Right lobe of liver (tissue), 6 donors: ENCODE measurements at regions not wholly inside any gene's neighbourhood (a gene's known extent, or its start where the extent isn't known, plus 50 kb on each side); places are given as distances from the start of the nearest gene placed in this dataset.

Experiments
- ATAC-seq, 4 donors: fragments of 200-7000 bp; cut with Tn5 transposase; one replicate each; pipeline ENCODE4 v1.9.1; 2020; ENCODE audit warnings: mild to moderate bottlenecking in 4 of 4, moderate library complexity in 4 of 4
- DNase-seq, 3 donors: peaks; one replicate each; pipeline ENCODE4 v3.0.0-alpha.2; 2020
- H3K27ac ChIP-seq, 3 donors: fragments of 200-600 bp; one replicate each; pipeline ENCODE4 v1.8.0; 2022
- H3K27me3 ChIP-seq, 2 donors: fragments of 200-600 bp; one replicate each; pipeline ENCODE4 v1.8.0; 2022
- H3K36me3 ChIP-seq, 4 donors: fragments of 200-600 bp; sonication (generic) in 1 of 4; one replicate each; pipeline versions ENCODE4 v1.5.1 to v1.8.0; 2017 to 2022; ENCODE audit warnings: control low read depth in 1 of 4
- H3K4me1 ChIP-seq, 4 donors: fragments of 200-600 bp; sonication (generic) in 1 of 4; one replicate each; pipeline versions ENCODE4 v1.5.1 to v1.8.0; 2017 to 2022; ENCODE audit warnings: control low read depth in 1 of 4
- H3K4me3 ChIP-seq, 3 donors: fragments of 200-600 bp; one replicate each; pipeline ENCODE4 v1.8.0; 2022
- H3K9me3 ChIP-seq, 4 donors: fragments of 200-600 bp; sonication (generic) in 1 of 4; one replicate each; pipeline versions ENCODE4 v1.5.1 to v1.8.0; 2017 to 2022; ENCODE audit warnings: control low read depth in 1 of 4
- POLR2A ChIP-seq: fragments of 450-650 bp; IDR thresholded peaks from one replicate; pipeline ENCODE4 v1.6.1; 2017; ENCODE audit warnings: antibody characterized with exemption, mild to moderate bottlenecking
- WGBS: methylation state at CpG from one replicate; pipeline ENCODE4 v1.1.6; 2018; ENCODE audit warnings: low coverage, low lambda C conversion rate; ENCODE audit not compliant: insufficient coverage; ENCODE audit errors: missing lambda C conversion rate; 5-methylcytosine and 5-hydroxymethylcytosine counted together
- intact Hi-C, 2 donors: fragments of 100-400 bp; cut with DNase I; formaldehyde crosslinking; loops; one replicate each; pipeline versions ENCODE4 v1.11.2 to v1.14.1; 2022
- TF ChIP-seq, protein P1 (sequence below), 4 donors: fragments of 200-600 bp in 3 of 4; fragments of 450-650 bp in 1 of 4; IDR thresholded peaks; one replicate each; pipeline versions ENCODE4 v1.5.1 to v1.8.0; 2016 to 2022; ENCODE audit warnings: antibody characterized with exemption in 4 of 4, mild to moderate bottlenecking in 2 of 4
- donor health status: DM: no; HTN: yes; CAD: no.
- donor health status: DM: no; HTN: no; CAD: no.
- donor health status: DM: no; HTN: no; CAD: no.
- donor health status: DM: no; HTN: yes; CAD: no.
- donor health status: DM: no; HTN: yes; CAD: no.

DNA sequence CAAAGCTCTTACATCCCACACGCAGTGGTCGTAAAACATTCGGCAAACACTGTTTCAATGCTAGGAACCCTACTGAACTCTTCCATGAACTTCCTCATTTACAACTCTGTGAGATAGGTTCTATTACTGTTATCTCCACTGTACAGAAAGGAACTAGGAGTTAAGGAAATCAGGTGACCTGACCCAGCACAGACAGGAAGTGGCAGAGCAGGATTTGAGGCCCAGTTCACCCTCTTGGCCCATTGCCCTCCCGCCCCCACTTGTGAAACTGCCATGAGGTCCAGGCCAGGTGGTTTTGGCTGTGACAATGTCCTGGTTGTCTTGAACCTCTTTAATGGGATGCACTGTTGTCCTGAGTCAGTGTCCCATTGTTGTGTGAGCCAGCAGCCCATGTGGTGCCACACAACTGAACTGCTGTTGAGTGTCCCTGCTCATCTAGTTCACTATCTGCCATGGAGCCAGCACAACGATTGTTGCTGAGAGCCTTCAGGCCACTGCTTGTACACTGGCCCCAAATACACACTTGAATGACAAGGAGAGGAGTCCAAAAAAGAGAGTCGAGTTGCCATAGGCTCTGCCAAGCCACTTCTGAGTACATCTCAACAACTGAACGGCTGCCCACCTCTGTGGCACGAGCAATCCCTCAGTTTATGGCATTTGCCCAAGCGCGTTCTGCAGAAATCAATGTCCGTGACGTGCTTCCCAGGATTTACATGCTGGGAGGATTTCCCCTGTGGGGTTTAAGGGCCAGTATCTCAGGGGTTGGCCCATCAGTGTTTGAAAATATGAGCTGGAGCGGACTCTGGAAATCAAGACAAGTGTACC lies 484.6 kb downstream of the TSHZ3 start:
- TF ChIP-seq, protein P1, sequence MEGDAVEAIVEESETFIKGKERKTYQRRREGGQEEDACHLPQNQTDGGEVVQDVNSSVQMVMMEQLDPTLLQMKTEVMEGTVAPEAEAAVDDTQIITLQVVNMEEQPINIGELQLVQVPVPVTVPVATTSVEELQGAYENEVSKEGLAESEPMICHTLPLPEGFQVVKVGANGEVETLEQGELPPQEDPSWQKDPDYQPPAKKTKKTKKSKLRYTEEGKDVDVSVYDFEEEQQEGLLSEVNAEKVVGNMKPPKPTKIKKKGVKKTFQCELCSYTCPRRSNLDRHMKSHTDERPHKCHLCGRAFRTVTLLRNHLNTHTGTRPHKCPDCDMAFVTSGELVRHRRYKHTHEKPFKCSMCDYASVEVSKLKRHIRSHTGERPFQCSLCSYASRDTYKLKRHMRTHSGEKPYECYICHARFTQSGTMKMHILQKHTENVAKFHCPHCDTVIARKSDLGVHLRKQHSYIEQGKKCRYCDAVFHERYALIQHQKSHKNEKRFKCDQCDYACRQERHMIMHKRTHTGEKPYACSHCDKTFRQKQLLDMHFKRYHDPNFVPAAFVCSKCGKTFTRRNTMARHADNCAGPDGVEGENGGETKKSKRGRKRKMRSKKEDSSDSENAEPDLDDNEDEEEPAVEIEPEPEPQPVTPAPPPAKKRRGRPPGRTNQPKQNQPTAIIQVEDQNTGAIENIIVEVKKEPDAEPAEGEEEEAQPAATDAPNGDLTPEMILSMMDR (IDR thresholded peaks at IDR 0.05), result no peak
- TF ChIP-seq POLR2A, result no peak
- ATAC-seq (peak in 2 of 4 donors; percentile 18 to 31), DNase-seq (no peak)
- Histone ChIP-seq H3K4me1 (no peaks in the 10 kb centered on the region), H3K9me3 (no peaks in the 10 kb centered on the region), H3K27me3 (no peaks in the 10 kb centered on the region), H3K4me3 (no peak overlapping the region), H3K36me3 (no peaks in the 10 kb centered on the region), H3K27ac (no peak overlapping the region)
- intact Hi-C loops, result no loop called here
- WGBS, result 38% methylated on average over 8 of the region's 13 CpGs

DNA sequence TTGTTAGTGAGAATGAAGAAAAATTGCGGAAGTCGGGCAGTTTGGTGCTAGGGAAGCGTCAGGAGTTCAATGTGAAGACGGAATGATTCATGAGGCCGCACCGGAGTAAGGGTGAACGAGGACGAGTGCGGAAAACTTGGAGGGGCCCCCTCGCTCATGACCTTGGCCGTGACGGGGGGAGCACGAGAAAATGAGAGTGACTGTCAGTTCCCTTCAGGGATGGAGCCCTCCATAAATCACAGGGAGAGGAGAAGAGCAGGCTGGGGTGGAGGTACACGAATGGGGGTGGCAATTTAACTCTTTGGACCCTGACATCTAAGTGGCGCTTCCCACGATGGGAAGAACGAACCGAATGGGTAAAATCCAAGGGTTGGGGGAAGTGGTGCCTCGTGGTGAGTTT lies 486.4 kb downstream of the TSHZ3 start:
- Histone ChIP-seq H3K4me3 (no peak overlapping the region), H3K27ac (no peak overlapping the region), H3K9me3 (no peaks in the 10 kb centered on the region), H3K27me3 (no peaks in the 10 kb centered on the region), H3K4me1 (no peaks in the 10 kb centered on the region), H3K36me3 (no peaks in the 10 kb centered on the region)
- WGBS, result 60% methylated on average over 16 of the region's 19 CpGs
- no peak for ATAC-seq
- DNase-seq, result no peak
- TF ChIP-seq, protein P1 (IDR thresholded peaks at IDR 0.05), result no peak
- TF ChIP-seq POLR2A, result no peak
- intact Hi-C loops, result no loop called here

GRCh38 chr19:30861919-30862318 lies 487.3 kb downstream of the TSHZ3 start:
- H3K4me3 ChIP-seq, result no peak overlapping the region
- WGBS, result 59% methylated on average over 3 of the region's 5 CpGs
- intact Hi-C loops, result no loop called here
- no peaks in the 10 kb centered on the region for H3K4me1 ChIP-seq
- no peak for TF ChIP-seq POLR2A
- TF ChIP-seq, protein P1 (IDR thresholded peaks at IDR 0.05), result no peak
- H3K9me3 ChIP-seq, result no peaks in the 10 kb centered on the region
- ATAC-seq (no peak), DNase-seq (no peak)
- H3K27ac ChIP-seq, result no peak overlapping the region
- H3K36me3 ChIP-seq, result no peaks in the 10 kb centered on the region
- H3K27me3 ChIP-seq, result no peaks in the 10 kb centered on the region

DNA sequence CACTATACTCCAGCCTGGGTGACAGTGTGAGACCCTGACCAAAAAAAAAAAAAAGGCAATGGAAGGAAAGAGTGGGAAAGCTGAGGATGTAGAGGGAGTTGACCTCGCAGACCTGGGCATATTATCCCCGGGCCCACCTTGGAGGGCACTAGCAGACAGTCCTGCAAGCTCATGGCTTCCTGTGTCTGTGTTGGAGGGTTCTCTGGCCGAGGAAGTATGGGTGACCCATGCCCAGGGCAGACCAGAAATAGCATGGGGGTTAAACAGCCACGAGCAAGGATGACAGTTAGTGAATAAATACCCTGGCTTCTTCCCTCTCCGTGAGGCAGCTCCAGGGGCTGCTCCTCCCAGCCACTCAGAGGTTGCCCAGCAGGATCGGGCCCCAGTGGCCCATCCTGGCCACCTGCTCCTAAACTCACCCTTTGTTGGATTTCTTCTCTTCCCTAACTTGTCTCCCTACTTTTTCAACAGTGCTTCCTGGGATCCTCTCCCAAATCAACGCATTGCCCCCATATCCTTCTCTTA lies 485.8 kb downstream of the ZNF536 start:
- H3K36me3 ChIP-seq, result no peaks in the 10 kb centered on the region
- intact Hi-C loops, result no loop called here
- no peaks in the 10 kb centered on the region for H3K4me1 ChIP-seq
- 64% methylated on average over 3 of the region's 7 CpGs for WGBS
- H3K9me3 ChIP-seq, result no peaks in the 10 kb centered on the region
- TF ChIP-seq POLR2A, result no peak
- TF ChIP-seq, protein P1 (IDR thresholded peaks at IDR 0.05), result no peak
- no peak overlapping the region for H3K4me3 ChIP-seq
- ATAC-seq (no peak), DNase-seq (no peak)
- no peak overlapping the region for H3K27ac ChIP-seq
- no peaks in the 10 kb centered on the region for H3K27me3 ChIP-seq
